Spleen (tissue), 7 donors: ENCODE measurements at regions not wholly inside any gene's neighbourhood (a gene's known extent, or its start where the extent isn't known, plus 50 kb on each side); places are given as distances from the start of the nearest gene placed in this dataset.
"Not testable (repeated sequence)": the region's sequence is repeated elsewhere in the genome, so short reads cannot be mapped to it uniquely, and the experiment has no call there.

Source experiments
- CTCF ChIP-seq, 11 experiments: fragments of 200-600 bp in 7 of 11; fragments of 450-650 bp in 4 of 11; sonication (generic) in 4 of 11; IDR thresholded peaks in 8 of 11; conservative IDR thresholded peaks in 3 of 11; 1 replicate in 7 of 11; 2 replicates in 4 of 11; pipeline versions ENCODE4 v1.4.0 to v1.8.0; 2016 to 2021; ENCODE audit warnings: antibody characterized with exemption in 11 of 11, inconsistent platforms in 4 of 11, mild to moderate bottlenecking in 1 of 11
- POLR2A ChIP-seq, 3 donors: fragments of 450-650 bp; IDR thresholded peaks; one replicate each; pipeline ENCODE4 v1.5.1; 2017; ENCODE audit warnings: antibody characterized with exemption in 3 of 3, mild to moderate bottlenecking in 1 of 3
- donor health status: DM: no; HTN: no; CAD: no; lungs with moderate emphysema.
- donor health status: DM: no; HTN: no; CAD: no.
- donor health status: DM: no; HTN: no; CAD: no.

GRCh38 chr6:80485494-80485893, 379.0 kb downstream of the BCKDHB start:
- not testable (repeated sequence) for TF ChIP-seq CTCF (IDR thresholded peaks at IDR 0.05 in 8 of 11, conservative IDR thresholded peaks at IDR 0.05 in 3 of 11); POLR2A (IDR thresholded peaks at IDR 0.05)
